ENCODE measurements at regions not wholly inside any gene's neighbourhood (a gene's known extent, or its start where the extent isn't known, plus 50 kb on each side); places are given as distances from the start of the nearest gene placed in this dataset.

GRCh38 chr11:115895594-115895993, 391.4 kb upstream of the CADM1 start:
- DNase-seq (ENCODE audit: low spot score), result no peak

GRCh38 chr11:115894176-115894575, 390.0 kb upstream of the CADM1 start:
- no peak for DNase-seq (ENCODE audit: low spot score)

- DNase-seq (ENCODE audit: low spot score), result no peak
Measured at GRCh38 chr11:115893461-115894099, 389.4 kb upstream of the CADM1 start.

GRCh38 chr11:115892016-115892415, 387.8 kb upstream of the CADM1 start:
- no peak for DNase-seq (ENCODE audit: low spot score)

- no peak for DNase-seq (ENCODE audit: low spot score)
Measured at GRCh38 chr11:115891581-115891980, 387.4 kb upstream of the CADM1 start.

GRCh38 chr11:115890500-115890899, 386.3 kb upstream of the CADM1 start:
- DNase-seq (ENCODE audit: low spot score), result no peak

- DNase-seq (ENCODE audit: low spot score), result no peak
Measured at GRCh38 chr11:115889712-115890111, 385.5 kb upstream of the CADM1 start.

- DNase-seq (ENCODE audit: low spot score), result no peak
Measured at GRCh38 chr11:115887727-115888126, 383.5 kb upstream of the CADM1 start.

GRCh38 chr11:115887316-115887715, 383.1 kb upstream of the CADM1 start:
- DNase-seq (ENCODE audit: low spot score), result no peak

GRCh38 chr11:115886422-115886733, 382.2 kb upstream of the CADM1 start:
- DNase-seq (ENCODE audit: low spot score), result no peak

- no peak for DNase-seq (ENCODE audit: low spot score)
Measured at GRCh38 chr11:115885535-115886421, 381.6 kb upstream of the CADM1 start.

GRCh38 chr11:115884800-115885534, 380.8 kb upstream of the CADM1 start:
- DNase-seq (ENCODE audit: low spot score), result no peak

GRCh38 chr11:115874843-115875242, 370.6 kb upstream of the CADM1 start:
- no peak for DNase-seq (ENCODE audit: low spot score)

GRCh38 chr11:115873813-115874212, 369.6 kb upstream of the CADM1 start:
- no peak for DNase-seq (ENCODE audit: low spot score)

- DNase-seq (ENCODE audit: low spot score), result no peak
Measured at GRCh38 chr11:115872416-115872815, 368.2 kb upstream of the CADM1 start.

GRCh38 chr11:115871161-115871760, 367.0 kb upstream of the CADM1 start:
- DNase-seq (ENCODE audit: low spot score), result no peak

GRCh38 chr11:115869780-115870431, 365.7 kb upstream of the CADM1 start:
- no peak for DNase-seq (ENCODE audit: low spot score)

GRCh38 chr11:115869131-115869530, 364.9 kb upstream of the CADM1 start:
- DNase-seq (ENCODE audit: low spot score), result no peak

GRCh38 chr11:115860246-115860645, 356.0 kb upstream of the CADM1 start:
- DNase-seq (ENCODE audit: low spot score), result no peak

- no peak for DNase-seq (ENCODE audit: low spot score)
Measured at GRCh38 chr11:115848611-115849010, 344.4 kb upstream of the CADM1 start.

- no peak for DNase-seq (ENCODE audit: low spot score)
Measured at GRCh38 chr11:115848080-115848479, 343.9 kb upstream of the CADM1 start.

GRCh38 chr11:115845872-115846271, 341.7 kb upstream of the CADM1 start:
- DNase-seq (ENCODE audit: low spot score), result no peak
